ENCODE measurements at regions not wholly inside any gene's neighbourhood (a gene's known extent, or its start where the extent isn't known, plus 50 kb on each side); places are given as distances from the start of the nearest gene placed in this dataset.

DNA sequence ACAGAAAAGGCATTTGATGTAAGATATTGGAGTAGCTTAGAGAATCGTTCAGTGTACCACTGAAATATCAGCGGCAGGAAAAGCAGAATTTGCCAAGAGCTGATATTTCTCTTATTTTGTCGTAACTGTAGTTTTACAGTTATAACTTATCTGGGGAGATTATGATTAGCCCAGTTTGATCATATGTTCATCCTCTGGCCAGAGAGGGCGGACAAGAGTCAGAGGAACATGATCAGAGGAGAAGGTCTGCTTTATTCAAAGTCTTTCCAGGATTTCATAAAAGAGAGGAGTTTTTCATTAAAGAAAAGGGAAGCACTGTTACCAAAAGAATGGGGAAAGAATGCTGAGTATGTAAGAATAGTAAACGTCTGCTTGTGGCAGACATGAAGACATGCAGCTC is 1655.6 kb downstream of the DPP10 start:
- H3K27ac ChIP-seq: no peak overlapping the region
- ChIA-PET POLR2A (ENCODE audit: low non-redundant PET) (no interaction called here), CTCF (no interaction called here)
- TF ChIP-seq, protein P1, sequence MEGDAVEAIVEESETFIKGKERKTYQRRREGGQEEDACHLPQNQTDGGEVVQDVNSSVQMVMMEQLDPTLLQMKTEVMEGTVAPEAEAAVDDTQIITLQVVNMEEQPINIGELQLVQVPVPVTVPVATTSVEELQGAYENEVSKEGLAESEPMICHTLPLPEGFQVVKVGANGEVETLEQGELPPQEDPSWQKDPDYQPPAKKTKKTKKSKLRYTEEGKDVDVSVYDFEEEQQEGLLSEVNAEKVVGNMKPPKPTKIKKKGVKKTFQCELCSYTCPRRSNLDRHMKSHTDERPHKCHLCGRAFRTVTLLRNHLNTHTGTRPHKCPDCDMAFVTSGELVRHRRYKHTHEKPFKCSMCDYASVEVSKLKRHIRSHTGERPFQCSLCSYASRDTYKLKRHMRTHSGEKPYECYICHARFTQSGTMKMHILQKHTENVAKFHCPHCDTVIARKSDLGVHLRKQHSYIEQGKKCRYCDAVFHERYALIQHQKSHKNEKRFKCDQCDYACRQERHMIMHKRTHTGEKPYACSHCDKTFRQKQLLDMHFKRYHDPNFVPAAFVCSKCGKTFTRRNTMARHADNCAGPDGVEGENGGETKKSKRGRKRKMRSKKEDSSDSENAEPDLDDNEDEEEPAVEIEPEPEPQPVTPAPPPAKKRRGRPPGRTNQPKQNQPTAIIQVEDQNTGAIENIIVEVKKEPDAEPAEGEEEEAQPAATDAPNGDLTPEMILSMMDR (conservative IDR thresholded peaks at IDR 0.05; ENCODE audit: low read depth): no peak
- DNase-seq (ENCODE audit: low spot score): no peak

GRCh38 chr2:116109471-116109870 is 1667.0 kb downstream of the DPP10 start:
- no peak overlapping the region for H3K27ac ChIP-seq
- ChIA-PET CTCF (no interaction called here), POLR2A (ENCODE audit: low non-redundant PET) (no interaction called here)
- TF ChIP-seq, protein P1 (conservative IDR thresholded peaks at IDR 0.05; ENCODE audit: low read depth): no peak
- DNase-seq (ENCODE audit: low spot score): no peak

GRCh38 chr2:116117845-116118244 is 1675.4 kb downstream of the DPP10 start:
- CTCF ChIA-PET: no interaction called here
- no peak for DNase-seq (ENCODE audit: low spot score)
- POLR2A ChIA-PET (ENCODE audit: low non-redundant PET): no interaction called here

DNA sequence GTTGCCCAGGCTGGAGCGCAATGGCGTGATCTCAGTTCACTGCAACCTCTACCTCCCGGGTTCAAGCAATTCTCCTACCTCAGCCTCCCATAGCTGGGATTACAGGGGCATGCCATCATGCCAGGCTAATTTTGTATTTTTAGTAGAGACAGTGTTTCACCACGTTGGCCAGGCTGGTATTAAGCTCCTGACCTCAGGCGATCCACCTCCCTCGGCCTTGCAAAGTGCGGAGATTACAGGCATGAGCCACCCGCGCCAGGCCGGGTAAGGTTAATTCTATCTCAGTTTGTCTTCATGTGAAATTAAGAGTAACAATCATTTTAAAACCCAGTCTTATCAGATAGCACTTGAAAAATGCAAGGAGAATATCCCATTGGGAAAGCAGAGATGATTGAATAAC is 1681.7 kb upstream of the DDX18 start:
- CTCF ChIA-PET: no interaction called here
- H3K27ac ChIP-seq: no peak overlapping the region
- TF ChIP-seq, protein P1 (conservative IDR thresholded peaks at IDR 0.05; ENCODE audit: low read depth): no peak
- POLR2A ChIA-PET (ENCODE audit: low non-redundant PET): no interaction called here
- no peak for DNase-seq (ENCODE audit: low spot score)

More at GRCh38 chr2:116117845-116118244, 1675.4 kb downstream of the DPP10 start:
- TF ChIP-seq, protein P1 (conservative IDR thresholded peaks at IDR 0.05; ENCODE audit: low read depth): no peak
- no peak overlapping the region for H3K27ac ChIP-seq

DNA sequence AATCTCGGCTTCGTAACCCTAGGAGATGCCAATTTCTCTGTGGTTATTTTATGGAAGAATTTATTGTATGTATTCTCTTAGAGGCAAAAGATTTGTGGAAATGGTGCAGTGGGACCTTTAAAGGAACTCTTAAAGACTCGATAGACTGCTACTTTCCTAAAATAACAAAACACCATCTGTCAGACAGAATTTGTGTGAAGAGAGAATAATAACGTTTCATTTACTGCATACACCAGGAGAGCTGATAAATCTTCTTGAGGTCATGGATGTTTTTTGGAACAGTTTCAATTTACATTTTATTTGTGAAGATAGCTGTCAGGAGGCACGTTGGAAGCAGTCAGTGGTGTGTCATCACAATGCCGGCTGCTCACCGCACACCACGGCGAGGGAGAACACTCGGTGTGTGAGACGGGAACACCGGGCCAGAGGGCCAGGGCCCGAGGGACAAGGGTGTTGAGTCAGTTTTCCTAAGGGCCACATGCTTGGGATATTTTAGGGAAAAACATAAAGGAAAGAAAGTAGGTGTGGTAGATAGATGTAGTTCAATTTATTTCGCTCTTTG is 1681.0 kb upstream of the DDX18 start:
- POLR2A ChIA-PET (ENCODE audit: low non-redundant PET): no interaction called here
- DNase-seq (ENCODE audit: low spot score): no peak
- TF ChIP-seq, protein P1 (conservative IDR thresholded peaks at IDR 0.05; ENCODE audit: low read depth): no peak
- H3K27ac ChIP-seq: no peak overlapping the region
- CTCF ChIA-PET: no interaction called here

- TF ChIP-seq, protein P1 (conservative IDR thresholded peaks at IDR 0.05; ENCODE audit: low read depth): no peak
- ChIA-PET CTCF (no interaction called here), POLR2A (ENCODE audit: low non-redundant PET) (no interaction called here)
- no peak for DNase-seq (ENCODE audit: low spot score)
- no peak overlapping the region for H3K27ac ChIP-seq
These were observed 1672.5 kb upstream of the DDX18 start for GRCh38 chr2:116141891-116142474.
